ENCODE measurements at regions not wholly inside any gene's neighbourhood (a gene's known extent, or its start where the extent isn't known, plus 50 kb on each side); places are given as distances from the start of the nearest gene placed in this dataset.
"Not testable (repeated sequence)": the region's sequence is repeated elsewhere in the genome, so short reads cannot be mapped to it uniquely, and the experiment has no call there.

DNA sequence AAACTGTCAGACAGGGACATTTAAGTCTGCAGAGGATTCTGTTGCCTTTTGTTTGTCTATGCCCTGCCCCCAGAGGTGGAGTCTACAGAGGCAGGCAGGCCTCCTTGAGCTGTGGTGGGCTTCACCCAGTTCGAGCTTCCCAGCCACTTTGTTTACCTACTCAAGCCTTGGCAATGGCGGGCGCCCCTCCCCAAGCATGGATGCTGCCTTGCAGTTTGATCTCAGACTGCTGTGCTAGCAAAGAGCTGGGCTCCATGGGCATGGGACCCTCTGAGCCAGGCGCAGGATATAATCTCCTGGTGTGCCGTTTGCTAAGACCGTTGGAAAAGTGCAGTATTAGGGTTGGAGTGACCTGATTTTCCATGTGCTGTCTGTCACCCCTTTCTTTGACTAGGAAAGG lies 734.9 kb downstream of the TENT5A start:
- H3K4me1 Mint-ChIP-seq (ENCODE audit: low read depth); CTCF ChIA-PET; H3K27me3 Mint-ChIP-seq (ENCODE audit: low read depth); H3K9me3 Mint-ChIP-seq; H3K36me3 Mint-ChIP-seq (ENCODE audit: low read depth); H3K27ac Mint-ChIP-seq; H3K4me3 Mint-ChIP-seq; intact Hi-C loops (cut with micrococcal nuclease); DNase-seq: not testable (repeated sequence)

DNA sequence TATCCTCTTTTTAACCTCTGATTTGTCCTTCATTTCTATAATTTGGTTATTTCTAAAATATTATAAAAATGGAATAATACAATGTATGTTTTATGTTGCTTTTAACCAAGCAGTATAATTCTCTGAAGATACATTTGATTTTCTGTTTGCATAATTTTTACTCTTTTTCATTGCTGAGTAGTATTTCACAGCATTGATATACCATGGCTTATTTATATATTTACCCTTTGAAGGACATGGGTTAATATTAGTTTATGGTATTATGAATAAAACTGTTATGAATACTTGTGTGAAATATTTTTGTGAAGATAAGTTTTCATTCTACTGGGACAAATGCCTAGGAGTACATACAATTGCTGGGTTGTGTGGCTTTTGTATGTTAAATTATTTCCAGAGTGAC lies 748.6 kb downstream of the TENT5A start:
- no peak overlapping the region for H3K4me3 Mint-ChIP-seq
- H3K27ac Mint-ChIP-seq, result no peak overlapping the region
- no peak for DNase-seq
- intact Hi-C loops (cut with micrococcal nuclease), result no loop called here
- H3K27me3 Mint-ChIP-seq (ENCODE audit: low read depth), result no peaks in the 10 kb centered on the region
- H3K4me1 Mint-ChIP-seq (ENCODE audit: low read depth), result no peaks in the 10 kb centered on the region
- CTCF ChIA-PET, result no interaction called here
- H3K9me3 Mint-ChIP-seq, result peaks cover 5% of the 10 kb centered on the region
- H3K36me3 Mint-ChIP-seq (ENCODE audit: low read depth), result no peaks in the 10 kb centered on the region

DNA sequence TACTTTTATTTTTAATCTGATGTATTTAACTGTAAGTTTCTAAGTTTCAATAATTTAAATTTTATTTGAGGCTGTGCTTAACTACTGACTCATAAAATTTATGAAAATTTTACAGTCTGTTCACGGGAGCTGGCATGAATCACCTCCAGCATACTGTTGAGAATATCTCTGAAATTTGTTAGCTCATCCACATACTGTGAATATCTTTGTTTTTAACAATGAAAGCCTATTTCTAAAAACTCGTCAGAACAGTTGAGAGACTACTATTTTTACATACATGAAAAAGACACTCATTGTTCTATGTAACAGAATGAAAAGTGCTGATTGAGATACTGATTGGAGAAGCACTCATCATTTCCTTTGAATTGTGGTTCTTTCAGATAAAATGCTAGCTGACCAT lies 749.3 kb downstream of the TENT5A start:
- Mint-ChIP-seq H3K27me3 (ENCODE audit: low read depth) (no peaks in the 10 kb centered on the region), H3K36me3 (ENCODE audit: low read depth) (no peaks in the 10 kb centered on the region), H3K27ac (no peak overlapping the region), H3K4me3 (no peak overlapping the region), H3K4me1 (ENCODE audit: low read depth) (no peaks in the 10 kb centered on the region), H3K9me3 (peaks cover 6% of the 10 kb centered on the region)
- CTCF ChIA-PET, result no interaction called here
- intact Hi-C loops (cut with micrococcal nuclease), result no loop called here
- no peak for DNase-seq

DNA sequence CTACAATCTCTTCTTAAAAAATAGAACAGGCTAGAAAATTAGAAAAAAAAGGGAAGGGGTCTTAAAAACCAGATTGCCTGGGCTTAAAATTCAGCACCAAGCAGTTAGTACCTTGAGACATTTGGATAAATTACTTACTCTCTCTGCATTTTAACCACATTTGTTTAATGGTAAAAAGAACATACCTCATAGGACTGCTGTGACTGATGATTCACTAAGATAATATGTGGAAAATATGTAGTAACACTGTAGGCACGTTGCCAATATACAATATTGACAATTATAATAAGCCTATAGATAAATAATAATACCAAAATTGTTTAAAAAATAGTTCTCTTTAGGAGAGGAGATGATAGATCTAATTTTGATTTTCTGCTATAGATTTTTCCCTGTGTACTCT lies 750.4 kb downstream of the TENT5A start:
- DNase-seq, result no peak

DNA sequence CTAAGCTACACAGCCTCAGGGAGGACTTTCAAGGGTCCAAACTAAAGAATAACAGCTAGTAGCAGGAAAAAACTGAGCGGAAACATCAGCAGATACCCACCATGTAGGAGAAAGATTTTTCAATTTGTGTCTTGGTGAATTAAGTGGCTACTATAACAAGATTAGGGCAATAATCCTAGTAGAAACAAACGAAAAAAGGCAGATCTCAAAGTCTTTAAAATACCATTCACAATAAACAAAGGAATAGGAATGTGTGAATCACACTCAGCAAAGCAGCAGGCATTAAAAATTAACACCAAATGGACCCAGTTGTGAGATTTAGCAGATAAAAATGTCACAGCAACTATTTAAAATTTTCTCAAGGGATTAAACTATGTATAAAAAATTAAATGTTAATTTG lies 761.2 kb downstream of the TENT5A start:
- no peaks in the 10 kb centered on the region for H3K36me3 Mint-ChIP-seq (ENCODE audit: low read depth)
- CTCF ChIA-PET, result no interaction called here
- intact Hi-C loops (cut with micrococcal nuclease), result no loop called here
- peaks cover 5% of the 10 kb centered on the region for H3K9me3 Mint-ChIP-seq
- H3K4me3 Mint-ChIP-seq, result no peak overlapping the region
- DNase-seq, result no peak
- H3K27ac Mint-ChIP-seq, result no peak overlapping the region
- no peaks in the 10 kb centered on the region for H3K4me1 Mint-ChIP-seq (ENCODE audit: low read depth)
- no peaks in the 10 kb centered on the region for H3K27me3 Mint-ChIP-seq (ENCODE audit: low read depth)

More for the DNA sequence above, 750.4 kb downstream of the TENT5A start:
- no peak overlapping the region for H3K27ac Mint-ChIP-seq
- no peaks in the 10 kb centered on the region for H3K27me3 Mint-ChIP-seq (ENCODE audit: low read depth)
- no peaks in the 10 kb centered on the region for H3K4me1 Mint-ChIP-seq (ENCODE audit: low read depth)
- H3K36me3 Mint-ChIP-seq (ENCODE audit: low read depth), result no peaks in the 10 kb centered on the region
- H3K9me3 Mint-ChIP-seq, result peaks cover 7% of the 10 kb centered on the region
- CTCF ChIA-PET, result no interaction called here
- intact Hi-C loops (cut with micrococcal nuclease), result no loop called here
- H3K4me3 Mint-ChIP-seq, result no peak overlapping the region

DNA sequence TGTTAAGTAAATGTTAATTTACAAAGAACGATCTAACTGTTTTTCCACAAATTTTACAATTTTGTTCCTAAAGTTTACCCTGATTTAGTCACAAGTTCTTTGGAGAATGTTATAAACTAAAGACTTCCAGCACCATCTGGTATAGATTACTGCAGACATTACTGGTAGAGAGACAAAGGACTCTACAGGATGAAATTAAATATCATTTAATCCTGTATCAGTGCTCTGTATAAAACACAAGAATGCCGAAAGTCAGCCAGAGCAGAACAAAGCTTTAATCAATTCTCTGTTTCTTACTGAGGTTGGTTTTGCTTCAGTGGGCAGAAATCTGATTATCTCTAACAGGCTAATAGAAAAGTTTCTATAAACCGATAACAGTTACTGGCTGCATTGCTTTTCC lies 763.6 kb downstream of the TENT5A start:
- no peaks in the 10 kb centered on the region for H3K27me3 Mint-ChIP-seq (ENCODE audit: low read depth)
- no peak for DNase-seq
- H3K4me1 Mint-ChIP-seq (ENCODE audit: low read depth), result no peaks in the 10 kb centered on the region
- no peak overlapping the region for H3K27ac Mint-ChIP-seq
- CTCF ChIA-PET, result no interaction called here
- H3K36me3 Mint-ChIP-seq (ENCODE audit: low read depth), result no peaks in the 10 kb centered on the region
- peaks cover 3% of the 10 kb centered on the region for H3K9me3 Mint-ChIP-seq
- H3K4me3 Mint-ChIP-seq, result no peak overlapping the region
- intact Hi-C loops (cut with micrococcal nuclease), result no loop called here

DNA sequence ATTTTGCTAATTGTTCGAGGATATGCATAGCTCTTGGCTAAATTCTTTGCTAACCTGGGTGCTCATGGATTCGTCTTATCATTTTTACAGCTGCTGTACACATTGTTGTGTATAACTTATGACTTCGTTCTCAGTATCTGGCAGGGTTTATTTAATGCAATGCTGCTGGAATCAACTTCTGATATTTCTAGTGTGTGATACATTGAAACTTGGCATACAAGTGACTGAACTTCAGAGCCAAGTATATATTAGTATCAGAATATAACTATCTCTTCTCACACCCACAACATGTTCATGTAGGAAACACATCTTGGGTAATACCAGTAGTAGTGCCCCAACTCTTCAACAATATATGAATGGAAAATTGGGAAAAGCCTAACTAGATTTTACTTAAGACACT lies 764.2 kb downstream of the TENT5A start:
- H3K4me3 Mint-ChIP-seq, result no peak overlapping the region
- no peak overlapping the region for H3K27ac Mint-ChIP-seq
- CTCF ChIA-PET, result no interaction called here
- intact Hi-C loops (cut with micrococcal nuclease), result no loop called here
- H3K4me1 Mint-ChIP-seq (ENCODE audit: low read depth), result no peaks in the 10 kb centered on the region
- DNase-seq, result no peak
- no peaks in the 10 kb centered on the region for H3K27me3 Mint-ChIP-seq (ENCODE audit: low read depth)
- H3K9me3 Mint-ChIP-seq, result peaks cover 5% of the 10 kb centered on the region
- no peaks in the 10 kb centered on the region for H3K36me3 Mint-ChIP-seq (ENCODE audit: low read depth)

DNA sequence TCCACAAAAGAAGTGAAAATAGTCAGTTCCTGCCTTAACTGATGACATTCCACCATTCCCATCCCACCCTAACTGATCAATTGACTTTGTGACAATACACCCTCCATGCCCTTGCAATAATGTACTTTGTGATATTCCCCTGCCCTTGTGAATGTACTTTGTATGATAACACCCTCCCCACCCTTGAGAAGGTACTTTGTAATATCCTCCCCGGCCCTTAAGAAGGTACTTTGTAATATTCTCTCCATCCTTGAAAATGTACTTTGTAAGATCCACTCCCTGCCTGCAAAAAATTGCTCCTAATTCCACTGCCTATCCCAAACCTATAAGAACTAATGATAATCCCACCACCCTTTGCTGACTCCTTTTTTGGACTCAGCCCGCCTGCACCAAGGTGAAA lies 771.3 kb downstream of the TENT5A start:
- H3K27me3 Mint-ChIP-seq (ENCODE audit: low read depth); H3K4me3 Mint-ChIP-seq; H3K27ac Mint-ChIP-seq; intact Hi-C loops (cut with micrococcal nuclease); H3K9me3 Mint-ChIP-seq; CTCF ChIA-PET; H3K4me1 Mint-ChIP-seq (ENCODE audit: low read depth); DNase-seq; H3K36me3 Mint-ChIP-seq (ENCODE audit: low read depth): not testable (repeated sequence)

DNA sequence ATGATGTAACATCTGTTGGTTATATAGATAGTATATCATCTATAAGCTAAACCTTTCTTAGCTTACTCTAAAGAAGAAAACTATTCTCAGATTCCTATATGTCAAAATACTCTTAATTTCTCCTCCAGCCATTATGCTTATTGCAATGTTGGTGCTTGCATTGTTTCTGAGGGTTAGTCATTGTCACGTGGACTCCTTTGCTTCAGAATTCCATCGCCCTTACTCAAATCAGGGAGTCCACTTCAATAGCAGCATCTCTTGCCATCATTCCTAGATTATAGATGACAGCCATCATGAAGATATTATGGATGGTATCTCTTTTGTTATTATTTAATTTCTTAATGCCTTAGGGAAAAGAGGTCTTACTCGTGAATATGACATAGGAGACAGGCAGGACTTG lies 776.1 kb downstream of the TENT5A start:
- Mint-ChIP-seq H3K4me1 (ENCODE audit: low read depth) (no peaks in the 10 kb centered on the region), H3K4me3 (no peak overlapping the region), H3K27ac (no peak overlapping the region), H3K27me3 (ENCODE audit: low read depth) (no peaks in the 10 kb centered on the region), H3K36me3 (ENCODE audit: low read depth) (no peaks in the 10 kb centered on the region), H3K9me3 (peaks cover 4% of the 10 kb centered on the region)
- intact Hi-C loops (cut with micrococcal nuclease), result no loop called here
- CTCF ChIA-PET, result no interaction called here
- DNase-seq, result no peak

DNA sequence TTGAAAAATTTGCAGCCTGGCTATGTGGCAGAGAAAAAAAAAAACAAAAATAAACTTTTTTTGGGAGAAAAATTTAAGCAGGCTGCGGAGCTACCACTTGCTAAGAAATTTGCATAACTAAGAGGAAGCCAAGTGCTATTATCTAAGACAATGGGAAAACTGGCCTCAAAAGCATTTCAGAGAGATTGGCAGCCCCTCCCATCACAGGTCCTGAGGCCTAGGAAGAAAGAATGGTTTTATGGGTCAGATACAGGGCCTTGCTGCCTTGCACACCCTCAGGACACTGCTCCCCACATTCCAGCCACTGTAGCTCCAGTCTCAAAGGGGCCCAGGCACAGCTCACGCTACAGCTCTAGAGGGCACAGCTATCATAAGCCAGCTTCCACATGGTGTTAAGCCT lies 777.9 kb downstream of the TENT5A start:
- Mint-ChIP-seq H3K36me3 (ENCODE audit: low read depth) (no peaks in the 10 kb centered on the region), H3K27me3 (ENCODE audit: low read depth) (no peaks in the 10 kb centered on the region), H3K27ac (no peak overlapping the region), H3K9me3 (no peaks in the 10 kb centered on the region), H3K4me1 (ENCODE audit: low read depth) (no peaks in the 10 kb centered on the region), H3K4me3 (no peak overlapping the region)
- CTCF ChIA-PET, result no interaction called here
- no peak for DNase-seq
- intact Hi-C loops (cut with micrococcal nuclease), result no loop called here

DNA sequence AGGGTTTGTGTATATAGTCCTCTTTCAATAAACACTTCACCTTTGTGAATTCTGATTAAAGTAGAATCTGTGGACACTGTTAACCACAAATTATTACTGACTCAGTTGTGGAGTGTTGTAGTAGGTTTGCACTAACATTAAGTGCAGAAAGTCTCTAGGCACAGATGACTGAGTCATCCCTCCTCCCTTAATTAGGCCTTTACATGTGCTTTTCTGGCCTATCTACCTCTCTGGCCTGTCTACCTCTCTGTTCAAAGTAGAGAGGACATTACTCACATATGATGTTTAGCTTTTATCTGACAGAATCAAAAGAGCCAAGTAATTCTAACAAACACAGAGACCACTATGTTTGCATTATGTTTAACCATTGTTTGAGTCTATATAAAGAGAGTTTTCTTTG lies 783.0 kb downstream of the TENT5A start:
- Mint-ChIP-seq H3K27me3 (ENCODE audit: low read depth) (no peaks in the 10 kb centered on the region), H3K27ac (no peak overlapping the region), H3K9me3 (no peaks in the 10 kb centered on the region), H3K4me3 (no peak overlapping the region), H3K36me3 (ENCODE audit: low read depth) (no peaks in the 10 kb centered on the region), H3K4me1 (ENCODE audit: low read depth) (no peaks in the 10 kb centered on the region)
- intact Hi-C loops (cut with micrococcal nuclease), result no loop called here
- CTCF ChIA-PET, result no interaction called here
- no peak for DNase-seq

DNA sequence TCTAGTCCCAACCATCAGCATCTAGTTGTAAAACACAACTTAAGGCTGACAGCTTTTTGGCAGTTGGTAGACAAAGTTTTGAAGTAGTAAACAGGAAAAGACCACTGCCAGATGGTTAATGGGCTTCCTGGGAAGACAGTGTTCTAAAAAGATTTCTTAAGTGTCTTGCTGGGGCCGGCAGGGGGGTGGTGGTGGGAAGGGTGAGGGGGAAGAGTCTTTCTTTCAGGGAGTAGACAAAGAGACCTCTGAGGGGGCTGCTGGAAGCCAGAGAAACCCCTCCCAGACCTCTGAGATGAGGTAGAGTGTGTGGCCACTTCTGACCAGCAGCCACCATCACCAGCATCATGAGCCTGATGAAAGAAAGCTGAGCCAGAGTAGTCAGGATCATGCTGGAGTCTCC lies 784.9 kb downstream of the TENT5A start:
- intact Hi-C loops (cut with micrococcal nuclease), result no loop called here
- no peaks in the 10 kb centered on the region for H3K9me3 Mint-ChIP-seq
- H3K4me3 Mint-ChIP-seq, result no peak overlapping the region
- H3K27me3 Mint-ChIP-seq (ENCODE audit: low read depth), result no peaks in the 10 kb centered on the region
- H3K4me1 Mint-ChIP-seq (ENCODE audit: low read depth), result no peaks in the 10 kb centered on the region
- no peak for DNase-seq
- H3K27ac Mint-ChIP-seq, result no peak overlapping the region
- CTCF ChIA-PET, result no interaction called here
- no peaks in the 10 kb centered on the region for H3K36me3 Mint-ChIP-seq (ENCODE audit: low read depth)

DNA sequence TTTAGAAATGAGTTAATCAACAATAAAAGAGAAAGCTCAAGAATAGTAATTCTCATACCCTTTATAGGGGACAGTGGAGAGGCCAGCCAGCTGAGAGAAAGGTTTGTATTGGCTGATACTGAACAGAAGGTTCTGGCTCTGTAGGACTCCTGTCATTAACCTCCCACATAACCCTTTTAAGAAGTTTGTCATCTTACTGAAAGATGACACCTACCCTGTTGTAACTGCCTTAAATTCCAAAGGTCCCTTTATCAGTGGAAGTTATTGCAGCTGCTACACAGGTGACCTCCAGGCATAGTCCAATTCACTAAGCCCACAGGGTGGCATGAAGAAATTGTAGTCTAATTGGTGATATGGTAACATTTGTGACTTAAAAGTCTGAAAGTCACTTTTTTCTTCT lies 790.1 kb downstream of the TENT5A start:
- no peaks in the 10 kb centered on the region for H3K27me3 Mint-ChIP-seq (ENCODE audit: low read depth)
- H3K27ac Mint-ChIP-seq, result no peak overlapping the region
- no peak overlapping the region for H3K4me3 Mint-ChIP-seq
- no peaks in the 10 kb centered on the region for H3K9me3 Mint-ChIP-seq
- DNase-seq, result no peak
- intact Hi-C loops (cut with micrococcal nuclease), result no loop called here
- CTCF ChIA-PET, result no interaction called here
- no peaks in the 10 kb centered on the region for H3K4me1 Mint-ChIP-seq (ENCODE audit: low read depth)
- no peaks in the 10 kb centered on the region for H3K36me3 Mint-ChIP-seq (ENCODE audit: low read depth)

DNA sequence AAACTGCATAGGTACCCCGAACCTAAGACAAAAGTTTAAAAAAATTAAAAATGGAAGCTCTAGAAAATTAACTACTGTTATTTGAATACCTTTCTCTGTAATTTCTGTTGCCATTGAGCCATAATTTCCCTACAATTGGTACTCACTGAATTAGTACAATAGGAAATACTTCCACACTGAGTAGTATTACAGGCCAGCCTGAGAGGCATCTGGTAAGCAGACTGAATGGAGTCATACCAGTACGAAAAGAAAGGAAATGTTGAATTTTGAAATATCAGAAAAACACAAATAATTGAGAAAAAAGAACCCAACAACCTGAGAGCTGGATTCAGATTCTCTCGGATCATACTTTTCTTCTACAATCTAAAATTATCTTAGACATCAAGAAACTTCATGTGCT lies 791.3 kb downstream of the TENT5A start:
- Mint-ChIP-seq H3K9me3 (no peaks in the 10 kb centered on the region), H3K27ac (no peak overlapping the region), H3K4me3 (no peak overlapping the region), H3K27me3 (ENCODE audit: low read depth) (no peaks in the 10 kb centered on the region), H3K36me3 (ENCODE audit: low read depth) (no peaks in the 10 kb centered on the region), H3K4me1 (ENCODE audit: low read depth) (no peaks in the 10 kb centered on the region)
- intact Hi-C loops (cut with micrococcal nuclease), result no loop called here
- CTCF ChIA-PET, result no interaction called here
- no peak for DNase-seq
